K562 (cell line): ENCODE measurements at regions not wholly inside any gene's neighbourhood (a gene's known extent, or its start where the extent isn't known, plus 50 kb on each side); places are given as distances from the start of the nearest gene placed in this dataset.

Experiments
- BRD9 ChIP-seq: fragments of 450-650 bp; IDR thresholded peaks from 2 replicates; pipeline ENCODE4 v1.6.1; 2018; ENCODE audit warnings: low read depth; ENCODE audit not compliant: partially characterized antibody
- FOXJ3 ChIP-seq: sonication (generic); formaldehyde crosslinking; IDR thresholded peaks from 2 replicates; pipeline ENCODE4 v1.4.0; 2020; ENCODE audit warnings: mild to moderate bottlenecking, missing genetic modification reagents
- GATAD2A ChIP-seq: fragments of 450-650 bp; IDR thresholded peaks from 2 replicates; pipeline ENCODE4 v1.6.1; 2017
- GATAD2B ChIP-seq: fragments of 450-650 bp; IDR thresholded peaks from 2 replicates; pipeline ENCODE4 v1.6.1; 2017; ENCODE audit warnings: mild to moderate bottlenecking, borderline replicate concordance
- NEUROD1 ChIP-seq: fragments of 150-350 bp; IDR thresholded peaks from 2 replicates; pipeline ENCODE4 v1.6.1; 2014; ENCODE audit warnings: borderline replicate concordance, low read length, low read depth; ENCODE audit not compliant: partially characterized antibody
- POLR2G ChIP-seq: fragments of 200-400 bp; formaldehyde crosslinking; IDR thresholded peaks from 2 replicates; pipeline ENCODE4 v1.6.1; 2017; ENCODE audit warnings: low read depth, mild to moderate bottlenecking, antibody characterized with exemption, low read length, moderate library complexity
- SRF ChIP-seq, 2 experiments: fragments of 250-450, 450-650 bp in 1 of 2; sonication (Bioruptor Pico) in 1 of 2; sonication (generic) in 1 of 2; formaldehyde crosslinking; IDR thresholded peaks; 2 replicates each; pipeline versions ENCODE4 v1.5.0 to v1.5.1; 2020 to 2022; ENCODE audit warnings: mild to moderate bottlenecking in 1 of 2, missing genetic modification reagents in 1 of 2
- SRSF9 ChIP-seq: fragments of 200-400 bp; formaldehyde crosslinking; IDR thresholded peaks from 2 replicates; pipeline ENCODE4 v1.6.1; 2017; ENCODE audit warnings: low read depth, low read length, borderline replicate concordance
- TSC22D4 ChIP-seq: fragments of 450-650 bp; IDR thresholded peaks from 2 replicates; pipeline ENCODE4 v1.6.1; 2016; ENCODE audit warnings: missing genetic modification characterization, missing biosample characterization, control low read depth
- ZEB2 ChIP-seq: fragments of 450-650 bp; IDR thresholded peaks from 2 replicates; pipeline ENCODE4 v1.6.1; 2016
- ZFP30 ChIP-seq: fragments of 250-450 bp; sonication (Bioruptor Pico); IDR thresholded peaks from 2 replicates; pipeline ENCODE4 v1.8.0; 2022; ENCODE audit warnings: moderate library complexity, mild to moderate bottlenecking, inconsistent platforms, borderline replicate concordance
- ZNF408 ChIP-seq: fragments of 250-450 bp; sonication (Bioruptor Pico); IDR thresholded peaks from 2 replicates; pipeline ENCODE4 v1.4.0; 2020; ENCODE audit warnings: low read depth, mild to moderate bottlenecking, moderate library complexity
- TF ChIP-seq, protein P1 (sequence below), 2 experiments: fragments of 450-650 bp in 1 of 2; sonication (generic) in 1 of 2; formaldehyde crosslinking in 1 of 2; IDR thresholded peaks in 1 of 2; conservative IDR thresholded peaks in 1 of 2; 2 replicates each; pipeline versions ENCODE4 v1.6.1 to v1.8.1; 2016 to 2023; ENCODE audit warnings: mild to moderate bottlenecking in 2 of 2, moderate library complexity in 2 of 2, inconsistent platforms in 1 of 2, missing genetic modification reagents in 1 of 2
- TF ChIP-seq, protein P2 (sequence below): fragments of 200-800 bp; sonication (Bioruptor generic); IDR thresholded peaks from 2 replicates; pipeline ENCODE4 v1.6.1; 2016; ENCODE audit warnings: missing genetic modification characterization, missing compliant biosample characterization
- TF ChIP-seq, protein P3 (sequence below): fragments of 250-450 bp; sonication (Bioruptor Pico); IDR thresholded peaks from 2 replicates; pipeline ENCODE4 v1.4.0; 2020; ENCODE audit warnings: mild to moderate bottlenecking
- TF ChIP-seq, protein P4 (sequence below): sonication (generic); formaldehyde crosslinking; IDR thresholded peaks from 2 replicates; pipeline ENCODE4 v1.8.0; 2022; ENCODE audit warnings: mild to moderate bottlenecking, low read depth, missing genetic modification reagents

DNA sequence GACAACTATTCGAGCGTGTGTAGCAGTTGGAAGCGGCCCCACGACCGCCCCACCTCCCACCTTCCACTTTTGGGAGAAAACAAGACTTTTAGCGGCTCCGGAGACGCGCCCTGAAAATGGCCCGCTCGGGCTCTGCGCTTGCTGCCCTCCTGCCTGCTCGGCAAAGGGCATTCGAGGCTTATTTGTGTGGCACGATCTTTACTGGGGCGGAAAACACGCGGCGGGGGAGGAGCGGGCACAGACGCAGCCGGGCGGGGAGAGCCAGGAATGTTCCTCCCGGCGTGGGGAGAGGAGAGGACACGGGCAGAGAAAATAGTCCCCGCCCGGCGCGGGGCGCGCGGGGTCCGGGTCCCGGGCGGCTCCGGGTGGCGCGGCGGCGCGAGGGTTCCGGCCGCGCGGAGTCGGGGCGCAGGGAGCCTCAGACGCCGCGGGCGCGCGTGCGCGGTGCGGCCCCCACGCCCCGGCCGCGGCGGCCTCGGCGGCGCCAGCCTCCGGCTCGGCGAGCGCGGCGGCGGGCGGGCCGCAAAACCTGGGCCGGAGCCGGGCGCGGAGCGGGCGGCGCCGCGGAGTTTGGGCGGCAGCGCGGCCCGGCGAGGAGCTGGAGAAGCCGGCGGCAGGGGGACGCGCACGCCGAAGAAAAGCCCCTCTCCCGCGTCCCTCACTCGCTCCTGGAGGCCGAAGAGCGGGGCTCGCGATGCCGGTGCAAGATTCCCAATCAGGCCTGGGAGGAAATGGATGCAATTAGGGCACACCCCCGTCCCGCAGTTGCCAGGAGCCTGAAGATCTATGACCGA lies 90.0 kb upstream of the ARID1B start (continued):
- no peak for TF ChIP-seq SRSF9
- TF ChIP-seq SRF (CRISPR knock-in tag; IDR thresholded peaks at IDR 0.05) = no peak; a peak in 2 of 4 replicates
- peak; percentile 97; the same call in 1 of the 2 replicates for TF ChIP-seq GATAD2B
- peak; percentile 18; the same call in 1 of the 2 replicates for TF ChIP-seq ZEB2
- TF ChIP-seq, protein P1, sequence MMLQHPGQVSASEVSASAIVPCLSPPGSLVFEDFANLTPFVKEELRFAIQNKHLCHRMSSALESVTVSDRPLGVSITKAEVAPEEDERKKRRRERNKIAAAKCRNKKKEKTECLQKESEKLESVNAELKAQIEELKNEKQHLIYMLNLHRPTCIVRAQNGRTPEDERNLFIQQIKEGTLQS (IDR thresholded peaks at IDR 0.05) = peak; percentile 54
- TF ChIP-seq, protein P1 (CRISPR knock-in tag; conservative IDR thresholded peaks at IDR 0.05) = peak; percentile 73
- TF ChIP-seq, protein P2, sequence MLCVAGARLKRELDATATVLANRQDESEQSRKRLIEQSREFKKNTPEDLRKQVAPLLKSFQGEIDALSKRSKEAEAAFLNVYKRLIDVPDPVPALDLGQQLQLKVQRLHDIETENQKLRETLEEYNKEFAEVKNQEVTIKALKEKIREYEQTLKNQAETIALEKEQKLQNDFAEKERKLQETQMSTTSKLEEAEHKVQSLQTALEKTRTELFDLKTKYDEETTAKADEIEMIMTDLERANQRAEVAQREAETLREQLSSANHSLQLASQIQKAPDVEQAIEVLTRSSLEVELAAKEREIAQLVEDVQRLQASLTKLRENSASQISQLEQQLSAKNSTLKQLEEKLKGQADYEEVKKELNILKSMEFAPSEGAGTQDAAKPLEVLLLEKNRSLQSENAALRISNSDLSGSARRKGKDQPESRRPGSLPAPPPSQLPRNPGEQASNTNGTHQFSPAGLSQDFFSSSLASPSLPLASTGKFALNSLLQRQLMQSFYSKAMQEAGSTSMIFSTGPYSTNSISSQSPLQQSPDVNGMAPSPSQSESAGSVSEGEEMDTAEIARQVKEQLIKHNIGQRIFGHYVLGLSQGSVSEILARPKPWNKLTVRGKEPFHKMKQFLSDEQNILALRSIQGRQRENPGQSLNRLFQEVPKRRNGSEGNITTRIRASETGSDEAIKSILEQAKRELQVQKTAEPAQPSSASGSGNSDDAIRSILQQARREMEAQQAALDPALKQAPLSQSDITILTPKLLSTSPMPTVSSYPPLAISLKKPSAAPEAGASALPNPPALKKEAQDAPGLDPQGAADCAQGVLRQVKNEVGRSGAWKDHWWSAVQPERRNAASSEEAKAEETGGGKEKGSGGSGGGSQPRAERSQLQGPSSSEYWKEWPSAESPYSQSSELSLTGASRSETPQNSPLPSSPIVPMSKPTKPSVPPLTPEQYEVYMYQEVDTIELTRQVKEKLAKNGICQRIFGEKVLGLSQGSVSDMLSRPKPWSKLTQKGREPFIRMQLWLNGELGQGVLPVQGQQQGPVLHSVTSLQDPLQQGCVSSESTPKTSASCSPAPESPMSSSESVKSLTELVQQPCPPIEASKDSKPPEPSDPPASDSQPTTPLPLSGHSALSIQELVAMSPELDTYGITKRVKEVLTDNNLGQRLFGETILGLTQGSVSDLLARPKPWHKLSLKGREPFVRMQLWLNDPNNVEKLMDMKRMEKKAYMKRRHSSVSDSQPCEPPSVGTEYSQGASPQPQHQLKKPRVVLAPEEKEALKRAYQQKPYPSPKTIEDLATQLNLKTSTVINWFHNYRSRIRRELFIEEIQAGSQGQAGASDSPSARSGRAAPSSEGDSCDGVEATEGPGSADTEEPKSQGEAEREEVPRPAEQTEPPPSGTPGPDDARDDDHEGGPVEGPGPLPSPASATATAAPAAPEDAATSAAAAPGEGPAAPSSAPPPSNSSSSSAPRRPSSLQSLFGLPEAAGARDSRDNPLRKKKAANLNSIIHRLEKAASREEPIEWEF (CRISPR knock-in tag) = no peak
- TF ChIP-seq, protein P3, sequence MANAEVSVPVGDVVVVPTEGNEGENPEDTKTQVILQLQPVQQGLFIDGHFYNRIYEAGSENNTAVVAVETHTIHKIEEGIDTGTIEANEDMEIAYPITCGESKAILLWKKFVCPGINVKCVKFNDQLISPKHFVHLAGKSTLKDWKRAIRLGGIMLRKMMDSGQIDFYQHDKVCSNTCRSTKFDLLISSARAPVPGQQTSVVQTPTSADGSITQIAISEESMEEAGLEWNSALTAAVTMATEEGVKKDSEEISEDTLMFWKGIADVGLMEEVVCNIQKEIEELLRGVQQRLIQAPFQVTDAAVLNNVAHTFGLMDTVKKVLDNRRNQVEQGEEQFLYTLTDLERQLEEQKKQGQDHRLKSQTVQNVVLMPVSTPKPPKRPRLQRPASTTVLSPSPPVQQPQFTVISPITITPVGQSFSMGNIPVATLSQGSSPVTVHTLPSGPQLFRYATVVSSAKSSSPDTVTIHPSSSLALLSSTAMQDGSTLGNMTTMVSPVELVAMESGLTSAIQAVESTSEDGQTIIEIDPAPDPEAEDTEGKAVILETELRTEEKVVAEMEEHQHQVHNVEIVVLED (CRISPR knock-in tag) = peak; percentile 75
- peak; percentile 70 for TF ChIP-seq GATAD2A
- no peak for TF ChIP-seq TSC22D4 (tag)
- TF ChIP-seq ZFP30 (CRISPR knock-in tag) = no peak
- no peak for TF ChIP-seq FOXJ3 (CRISPR knock-in tag)
- TF ChIP-seq, protein P4, sequence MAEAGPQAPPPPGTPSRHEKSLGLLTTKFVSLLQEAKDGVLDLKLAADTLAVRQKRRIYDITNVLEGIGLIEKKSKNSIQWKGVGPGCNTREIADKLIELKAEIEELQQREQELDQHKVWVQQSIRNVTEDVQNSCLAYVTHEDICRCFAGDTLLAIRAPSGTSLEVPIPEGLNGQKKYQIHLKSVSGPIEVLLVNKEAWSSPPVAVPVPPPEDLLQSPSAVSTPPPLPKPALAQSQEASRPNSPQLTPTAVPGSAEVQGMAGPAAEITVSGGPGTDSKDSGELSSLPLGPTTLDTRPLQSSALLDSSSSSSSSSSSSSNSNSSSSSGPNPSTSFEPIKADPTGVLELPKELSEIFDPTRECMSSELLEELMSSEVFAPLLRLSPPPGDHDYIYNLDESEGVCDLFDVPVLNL (CRISPR knock-in tag) = no peak
- TF ChIP-seq BRD9 = peak; percentile 24
- TF ChIP-seq NEUROD1 = peak; percentile 82
- peak; percentile 96 for TF ChIP-seq POLR2G
- no peak for TF ChIP-seq ZNF408 (CRISPR knock-in tag)
